ENCODE measurements at regions not wholly inside any gene's neighbourhood (a gene's known extent, or its start where the extent isn't known, plus 50 kb on each side); places are given as distances from the start of the nearest gene placed in this dataset.

GRCh38 chr1:87560601-87561360, 232.1 kb downstream of the LMO4 start:
- no peak for DNase-seq (ENCODE audit: low read depth)

- no peak for DNase-seq (ENCODE audit: low read depth)
These were observed 234.5 kb downstream of the LMO4 start for GRCh38 chr1:87563211-87563610.

DNA sequence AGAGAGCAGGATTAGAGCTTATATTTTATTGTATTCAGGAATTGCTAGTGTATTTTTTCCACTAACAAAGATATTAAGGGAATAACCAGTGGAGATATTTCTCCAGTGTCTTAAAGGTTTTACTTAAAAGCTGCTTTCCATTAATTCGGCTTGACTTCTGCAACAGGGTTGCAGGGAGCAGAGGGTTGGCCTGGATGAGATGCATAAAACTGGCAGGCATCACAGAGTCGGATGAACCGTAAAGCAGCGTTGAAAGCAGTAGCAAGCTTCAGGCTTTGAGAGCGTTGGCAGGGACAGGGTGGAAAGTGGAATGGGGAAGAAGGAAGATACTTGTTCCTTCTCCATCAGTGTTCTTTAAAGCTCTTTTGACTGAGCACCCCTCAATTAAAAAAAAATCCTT, 237.2 kb downstream of the LMO4 start:
- DNase-seq (ENCODE audit: low read depth) = no peak

DNA sequence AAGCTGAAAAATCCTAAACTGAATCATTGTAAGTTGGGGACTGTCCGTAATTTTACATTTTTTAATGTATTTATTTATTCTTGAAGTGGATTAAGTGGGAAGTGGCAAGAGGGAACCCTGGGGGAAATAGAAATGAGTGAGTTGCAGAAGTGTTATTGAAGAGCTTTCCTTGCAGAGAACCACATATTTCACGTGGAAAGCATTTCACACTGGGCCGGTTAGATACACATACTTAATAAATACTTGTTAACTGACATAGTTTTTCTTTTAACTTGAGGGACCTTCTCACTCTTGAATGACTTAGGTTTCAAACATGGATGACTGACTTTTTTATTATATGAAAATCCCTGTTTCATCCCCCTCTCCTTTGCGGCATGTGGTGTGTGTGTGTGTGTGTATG, 239.3 kb downstream of the LMO4 start:
- DNase-seq (ENCODE audit: low read depth) = no peak

DNA sequence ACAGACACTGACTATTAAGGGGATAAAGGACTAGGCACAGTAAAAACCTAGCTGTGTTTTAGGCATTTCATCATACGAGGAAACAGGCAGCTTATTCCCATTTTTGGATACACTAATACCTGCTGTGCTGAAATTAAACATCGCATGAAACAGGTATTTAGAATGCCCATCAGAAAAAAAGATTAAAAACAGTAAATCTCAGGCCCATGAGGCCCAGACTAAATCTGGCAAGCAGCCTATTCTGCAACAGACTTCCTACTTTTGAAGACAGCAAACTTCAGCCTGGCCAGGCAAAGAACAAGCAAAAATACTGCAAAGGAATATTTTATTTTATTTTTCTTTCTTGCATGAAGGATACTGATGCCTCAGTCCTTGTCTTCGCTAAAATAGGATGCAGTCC, 240.2 kb downstream of the LMO4 start:
- no peak for DNase-seq (ENCODE audit: low read depth)

- DNase-seq (ENCODE audit: low read depth) = no peak
These were observed 243.3 kb downstream of the LMO4 start for GRCh38 chr1:87572008-87572407.

DNA sequence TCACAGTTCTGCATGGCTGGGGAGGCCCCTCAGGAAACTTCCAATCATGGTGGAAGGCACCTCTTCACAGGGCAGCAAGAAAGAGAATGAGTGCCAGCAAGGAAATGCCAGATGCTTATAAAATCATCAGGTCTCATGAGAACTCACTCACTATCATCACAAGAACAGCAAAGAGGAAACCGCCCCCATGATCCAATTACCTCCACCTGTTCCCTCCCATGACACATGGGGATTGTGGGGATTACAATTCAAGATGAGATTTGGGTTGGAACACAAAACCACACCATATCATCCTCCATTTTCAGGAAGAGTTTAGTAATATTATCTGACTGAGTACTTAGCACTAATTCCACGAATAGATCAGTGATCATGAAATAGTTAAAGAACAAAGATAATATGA, 244.2 kb downstream of the LMO4 start:
- DNase-seq (ENCODE audit: low read depth) = no peak

- DNase-seq (ENCODE audit: low read depth) = no peak
These were observed 246.8 kb downstream of the LMO4 start for GRCh38 chr1:87575528-87575927.

- DNase-seq (ENCODE audit: low read depth) = no peak
These were observed 249.8 kb downstream of the LMO4 start for GRCh38 chr1:87578464-87578863.

DNA sequence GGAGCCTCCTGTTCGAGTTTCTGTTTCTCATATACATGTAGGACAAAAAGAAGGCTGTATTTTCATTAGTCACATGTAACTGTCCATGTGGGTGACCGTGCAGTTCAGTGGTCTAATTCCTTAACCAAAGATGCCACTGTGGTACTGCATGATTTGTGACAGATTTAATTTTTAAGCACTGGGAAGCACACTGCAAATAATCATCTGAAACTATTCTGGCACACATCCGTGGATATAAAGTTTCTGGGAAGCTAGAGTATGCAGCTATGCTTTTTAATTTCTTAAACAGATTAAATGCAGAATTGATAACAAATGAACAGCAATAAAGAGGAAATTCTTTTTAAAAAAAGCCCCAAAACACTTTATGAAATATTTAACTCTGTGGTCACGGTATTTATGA, 254.8 kb downstream of the LMO4 start:
- no peak for DNase-seq (ENCODE audit: low read depth)

- no peak for DNase-seq (ENCODE audit: low read depth)
These were observed 255.9 kb downstream of the LMO4 start for GRCh38 chr1:87584586-87584985.

DNA sequence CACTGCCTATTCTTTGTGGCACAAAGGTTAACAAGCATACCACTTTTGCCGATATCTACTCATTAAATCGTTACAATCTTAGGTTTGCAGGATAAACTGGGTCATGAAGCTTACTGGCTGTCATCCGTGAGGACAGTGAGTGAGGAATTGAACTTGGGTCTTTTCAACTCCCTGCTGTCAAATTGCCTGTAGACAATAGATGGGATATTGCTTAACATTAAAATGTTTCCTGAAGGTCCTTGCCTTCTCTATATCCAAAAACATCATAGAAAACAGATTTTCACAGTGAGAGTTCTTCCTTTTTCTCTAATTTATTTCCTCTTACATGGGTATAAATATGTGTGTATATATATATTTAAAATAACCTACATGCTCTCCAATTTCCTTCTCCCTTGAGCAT, 257.8 kb downstream of the LMO4 start:
- no peak for DNase-seq (ENCODE audit: low read depth)

DNA sequence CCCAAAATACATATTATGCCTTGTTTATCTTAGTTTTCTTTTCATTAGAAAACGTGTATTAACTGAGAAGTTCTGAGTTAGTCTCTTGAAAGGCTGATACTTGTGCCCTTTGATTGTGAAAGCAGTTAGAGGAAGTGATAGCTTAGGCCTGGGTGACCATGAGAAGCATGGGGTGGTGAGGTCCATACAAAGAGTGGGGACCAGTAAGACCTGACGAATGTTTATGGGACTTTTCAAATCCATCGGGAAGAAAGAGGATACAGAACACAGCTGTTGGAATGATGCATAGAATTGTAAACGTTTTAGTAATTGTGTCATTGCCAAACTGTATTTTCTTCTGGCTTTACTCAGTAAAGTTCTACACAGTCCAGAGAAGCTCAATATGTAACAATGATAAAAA, 259.8 kb downstream of the LMO4 start:
- DNase-seq (ENCODE audit: low read depth) = no peak

GRCh38 chr1:87591492-87591891, 262.8 kb downstream of the LMO4 start:
- no peak for DNase-seq (ENCODE audit: low read depth)

DNA sequence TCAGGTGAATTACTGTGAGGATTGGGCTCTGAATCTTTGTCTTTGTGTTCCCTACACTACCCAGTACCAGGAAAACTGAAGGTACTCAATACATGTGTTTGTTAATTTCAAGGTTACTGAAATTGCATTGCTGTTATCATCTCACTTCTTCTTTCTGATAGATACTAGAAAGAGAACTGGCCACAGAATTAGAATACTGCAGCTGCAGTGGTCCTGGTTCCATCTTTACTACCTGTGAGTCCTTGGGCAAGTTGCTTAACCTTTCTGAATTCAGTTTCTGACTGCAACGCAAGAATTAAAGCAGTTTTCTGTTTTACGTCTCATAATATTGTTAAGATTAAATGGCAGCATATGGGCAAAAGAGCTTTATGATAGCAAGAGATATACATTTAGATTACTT, 263.5 kb downstream of the LMO4 start:
- no peak for DNase-seq (ENCODE audit: low read depth)

DNA sequence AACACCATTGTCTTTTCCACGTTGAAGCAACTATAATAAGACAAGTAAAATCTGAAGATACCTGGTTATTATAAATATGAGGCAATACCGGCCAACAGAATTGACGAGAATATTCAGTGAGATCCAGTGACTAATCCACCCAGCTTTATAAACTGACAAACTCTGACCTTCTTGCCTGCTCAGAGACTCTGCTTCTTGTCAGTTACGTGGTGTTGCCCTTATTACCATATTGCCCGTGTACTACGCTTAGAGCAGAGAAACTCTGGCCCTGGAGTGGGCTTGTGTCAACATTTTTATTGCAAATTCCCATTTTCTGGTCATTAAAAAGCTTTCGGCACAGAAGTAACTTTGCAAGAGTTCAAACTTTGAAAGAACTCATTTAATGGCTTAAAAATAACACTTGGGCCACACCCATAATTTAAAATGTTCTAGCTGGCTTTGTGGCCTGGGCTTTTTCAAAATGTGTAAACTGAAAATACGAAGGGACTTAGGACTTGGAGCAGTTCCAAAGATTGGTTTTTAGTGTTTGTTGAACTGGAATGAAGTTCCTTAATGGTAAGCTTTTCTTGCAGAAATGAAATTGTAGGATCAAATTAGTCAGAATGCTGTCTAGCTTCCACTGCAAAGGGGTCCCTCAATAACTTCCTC, 266.2 kb downstream of the LMO4 start:
- no peak for DNase-seq (ENCODE audit: low read depth)

DNA sequence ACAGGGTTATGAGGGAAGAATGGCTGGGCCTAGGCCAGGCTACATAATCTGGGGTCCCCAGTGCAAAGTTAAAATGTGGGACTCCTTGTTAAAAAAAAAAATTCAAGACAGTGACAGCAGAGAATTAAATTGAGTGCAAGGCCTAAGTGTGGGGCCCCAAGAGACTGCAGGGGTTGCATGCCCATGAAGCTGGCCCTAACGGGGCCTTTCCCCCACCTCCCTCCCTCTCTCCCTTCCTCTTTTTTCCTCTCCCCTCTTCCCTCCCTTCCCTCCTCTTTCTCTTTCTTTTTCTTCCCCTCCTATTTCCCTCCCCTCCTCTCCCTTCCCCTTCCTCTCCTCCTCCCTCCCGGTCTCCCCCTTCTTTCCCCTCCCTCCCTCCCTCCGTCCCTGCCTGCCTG, 266.7 kb downstream of the LMO4 start:
- DNase-seq (ENCODE audit: low read depth) = no peak

DNA sequence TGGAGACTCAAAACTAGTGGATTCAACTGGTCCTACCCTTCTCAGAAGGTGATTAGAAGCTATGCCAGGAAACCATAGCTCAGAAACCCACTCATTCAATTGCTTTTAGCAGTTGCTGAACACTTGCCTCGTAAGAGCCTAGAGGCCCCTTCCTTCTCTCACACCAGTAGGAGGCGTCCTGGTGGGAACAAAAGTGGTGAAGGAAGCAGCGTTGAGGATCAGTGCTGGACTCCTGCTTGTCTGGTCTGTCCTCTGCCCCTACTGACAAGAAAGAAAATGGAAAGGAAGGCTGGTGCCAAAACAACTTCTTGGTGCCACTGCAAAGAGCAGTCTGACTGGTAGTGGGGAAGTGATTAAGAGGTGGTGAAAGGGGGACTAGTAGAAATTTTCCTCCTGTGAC, 269.7 kb downstream of the LMO4 start:
- no peak for DNase-seq (ENCODE audit: low read depth)

- no peak for DNase-seq (ENCODE audit: low read depth)
These were observed 270.9 kb downstream of the LMO4 start for GRCh38 chr1:87599569-87599968.

DNA sequence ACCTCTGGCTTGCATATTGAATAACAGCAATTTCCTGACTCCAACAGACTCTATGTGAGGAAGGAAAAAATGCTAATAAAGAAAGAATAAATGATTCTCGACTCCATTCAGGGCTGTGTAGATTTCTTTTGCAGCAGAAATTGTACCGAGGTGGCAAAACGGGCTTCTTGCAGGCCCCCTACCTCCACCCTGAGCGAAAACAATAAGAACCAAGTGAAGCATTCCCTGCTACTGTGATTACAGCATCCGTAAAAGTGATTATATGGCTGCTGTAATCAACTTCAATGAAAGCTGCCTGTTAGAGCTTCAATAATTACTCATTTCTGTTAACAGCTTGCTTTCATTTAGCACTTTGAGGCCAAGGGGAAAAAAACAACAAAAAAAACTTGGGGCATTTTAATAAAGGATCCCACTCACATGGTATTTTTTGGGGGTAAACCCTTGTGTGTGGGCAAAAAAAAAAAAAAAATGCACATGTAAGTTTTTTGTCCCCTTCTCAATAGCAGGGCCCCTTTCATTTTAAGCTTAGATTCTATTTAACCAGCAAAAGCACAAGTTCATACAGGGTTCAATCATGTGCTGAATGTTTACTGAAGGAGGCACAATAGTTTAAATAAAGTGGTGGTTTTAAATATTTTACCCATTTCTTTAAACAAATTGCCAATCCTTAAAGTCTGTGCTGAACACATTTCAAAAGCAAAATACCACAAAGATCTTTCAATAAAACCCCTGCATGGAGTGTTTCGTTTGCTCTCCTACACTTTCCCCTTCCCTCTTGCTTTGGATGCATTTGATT, 271.6 kb downstream of the LMO4 start:
- DNase-seq (ENCODE audit: low read depth) = no peak

- no peak for DNase-seq (ENCODE audit: low read depth)
These were observed 272.2 kb downstream of the LMO4 start for GRCh38 chr1:87600854-87601253.

DNA sequence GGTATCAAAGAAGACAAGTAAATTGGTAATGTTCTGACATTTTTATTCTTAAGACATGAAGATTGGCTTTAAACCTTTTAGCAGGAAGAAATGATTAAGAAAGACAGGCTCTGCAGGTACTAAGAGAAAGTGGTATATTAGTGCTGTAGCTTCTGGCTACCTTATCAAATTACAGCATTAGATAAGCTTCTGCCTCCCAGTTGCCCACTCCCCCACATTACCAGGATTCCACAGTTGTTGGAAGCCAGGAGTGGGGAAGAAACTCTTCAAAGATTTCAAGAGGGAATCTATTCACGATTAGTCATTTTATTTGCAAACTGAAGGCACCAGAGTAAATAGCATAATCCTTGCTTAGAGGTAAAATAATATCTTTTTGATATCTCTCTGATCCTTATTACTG, 274.9 kb downstream of the LMO4 start:
- DNase-seq (ENCODE audit: low read depth) = no peak

DNA sequence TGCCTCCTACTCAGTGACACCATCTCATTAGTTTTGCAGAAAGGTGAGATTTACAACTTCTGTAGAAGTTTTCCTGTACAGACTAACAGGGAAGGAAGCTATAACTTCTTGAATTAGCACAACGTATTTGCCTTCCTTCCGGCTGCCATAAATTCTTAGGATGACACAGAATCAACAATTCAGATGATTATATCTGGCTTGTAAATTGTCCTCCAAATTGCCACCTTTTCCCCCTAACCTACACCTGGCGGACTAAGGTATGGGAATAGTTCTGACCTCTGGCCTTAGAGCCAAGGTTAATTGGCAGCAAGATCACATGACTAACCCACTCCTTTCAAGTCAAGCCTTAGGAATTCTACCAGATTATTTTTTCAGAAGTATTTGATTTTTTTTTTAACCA, 284.3 kb downstream of the LMO4 start:
- no peak for DNase-seq (ENCODE audit: low read depth)
